ENCODE measurements at regions not wholly inside any gene's neighbourhood (a gene's known extent, or its start where the extent isn't known, plus 50 kb on each side); places are given as distances from the start of the nearest gene placed in this dataset.
A peak's percentile ranks its signal among the peaks of the same experiment; 100 is the strongest.

DNA sequence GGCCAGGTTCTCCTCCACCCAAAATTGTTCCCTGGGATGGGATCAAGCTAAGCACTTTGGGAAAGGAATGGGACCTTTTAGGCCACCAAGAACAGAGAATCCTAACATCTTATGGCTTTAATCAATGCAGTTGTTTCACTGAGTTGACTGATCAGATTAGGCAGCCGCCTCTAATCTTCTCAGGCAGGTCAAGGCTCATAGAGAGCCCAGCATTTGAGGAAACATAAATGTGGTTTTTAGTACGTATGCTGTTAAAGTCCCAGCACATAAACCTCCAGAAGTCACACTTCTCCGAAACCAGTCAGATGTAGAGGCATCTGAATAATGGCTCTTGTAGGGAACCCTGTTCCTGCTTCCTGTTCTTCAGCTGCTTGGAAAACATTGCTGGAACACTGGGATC, 99.5 kb upstream of the RMDN2 start:
- TF ChIP-seq, protein P1, sequence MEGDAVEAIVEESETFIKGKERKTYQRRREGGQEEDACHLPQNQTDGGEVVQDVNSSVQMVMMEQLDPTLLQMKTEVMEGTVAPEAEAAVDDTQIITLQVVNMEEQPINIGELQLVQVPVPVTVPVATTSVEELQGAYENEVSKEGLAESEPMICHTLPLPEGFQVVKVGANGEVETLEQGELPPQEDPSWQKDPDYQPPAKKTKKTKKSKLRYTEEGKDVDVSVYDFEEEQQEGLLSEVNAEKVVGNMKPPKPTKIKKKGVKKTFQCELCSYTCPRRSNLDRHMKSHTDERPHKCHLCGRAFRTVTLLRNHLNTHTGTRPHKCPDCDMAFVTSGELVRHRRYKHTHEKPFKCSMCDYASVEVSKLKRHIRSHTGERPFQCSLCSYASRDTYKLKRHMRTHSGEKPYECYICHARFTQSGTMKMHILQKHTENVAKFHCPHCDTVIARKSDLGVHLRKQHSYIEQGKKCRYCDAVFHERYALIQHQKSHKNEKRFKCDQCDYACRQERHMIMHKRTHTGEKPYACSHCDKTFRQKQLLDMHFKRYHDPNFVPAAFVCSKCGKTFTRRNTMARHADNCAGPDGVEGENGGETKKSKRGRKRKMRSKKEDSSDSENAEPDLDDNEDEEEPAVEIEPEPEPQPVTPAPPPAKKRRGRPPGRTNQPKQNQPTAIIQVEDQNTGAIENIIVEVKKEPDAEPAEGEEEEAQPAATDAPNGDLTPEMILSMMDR (IDR thresholded peaks at IDR 0.05): no peak
- TF ChIP-seq POLR2A (IDR thresholded peaks at IDR 0.05): no peak
- no peak for TF ChIP-seq EP300 (IDR thresholded peaks at IDR 0.05)
- WGBS, 3 donors: 89 to 96% (median 95%) methylated on average over 3 of the region's 3 CpGs
- intact Hi-C loops (cut with DNase I): loop anchor here in 1 of 4 donors (10.0 kb wide), 1 partner anchor 151 kb away; the partner anchor contains the start of gene CDC42EP3

DNA sequence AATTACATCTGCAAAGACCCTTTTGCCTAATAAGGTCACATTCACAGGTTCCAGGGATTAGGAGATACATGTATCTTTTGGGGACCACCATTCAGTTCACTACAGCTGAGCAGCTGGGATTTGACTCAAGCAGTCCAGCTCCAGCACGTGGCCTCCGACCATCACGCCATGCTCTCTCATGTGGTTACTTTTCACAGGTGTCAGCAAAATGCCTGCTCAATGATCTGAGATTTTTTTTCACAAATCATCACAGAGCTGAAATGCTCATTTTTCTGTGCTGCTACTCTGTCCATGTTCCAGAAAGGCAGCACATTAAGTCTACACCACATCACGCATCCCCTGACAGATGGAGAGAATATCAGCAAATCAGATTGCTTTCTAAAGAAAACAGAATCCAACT, 98.5 kb upstream of the RMDN2 start:
- Histone ChIP-seq H3K4me3 (no peak overlapping the region), H3K27me3 (no peaks in the 10 kb centered on the region), H3K36me3 (no peaks in the 10 kb centered on the region), H3K4me1 (ENCODE audit: insufficient read depth) (peaks cover 11% of the 10 kb centered on the region), H3K9me3 (no peaks in the 10 kb centered on the region), H3K27ac (no peak overlapping the region)
- intact Hi-C loops (cut with DNase I): loop anchor here in 1 of 4 donors (10.0 kb wide), 1 partner anchor 152 kb away; the partner anchor contains the start of gene CDC42EP3
- DNase-seq: no peak
- no peak for TF ChIP-seq POLR2A (IDR thresholded peaks at IDR 0.05)
- TF ChIP-seq EP300 (IDR thresholded peaks at IDR 0.05): no peak
- WGBS, 3 donors: 89 to 99% (median 97%) methylated on average over 4 of the region's 4 CpGs

More for the DNA sequence above, 99.5 kb upstream of the RMDN2 start:
- H3K36me3 ChIP-seq: no peaks in the 10 kb centered on the region
- H3K9me3 ChIP-seq: no peaks in the 10 kb centered on the region
- no peak overlapping the region for H3K27ac ChIP-seq
- no peak overlapping the region for H3K4me3 ChIP-seq
- no peak for DNase-seq
- H3K4me1 ChIP-seq (ENCODE audit: insufficient read depth): peaks cover 6% of the 10 kb centered on the region
- H3K27me3 ChIP-seq: no peaks in the 10 kb centered on the region

DNA sequence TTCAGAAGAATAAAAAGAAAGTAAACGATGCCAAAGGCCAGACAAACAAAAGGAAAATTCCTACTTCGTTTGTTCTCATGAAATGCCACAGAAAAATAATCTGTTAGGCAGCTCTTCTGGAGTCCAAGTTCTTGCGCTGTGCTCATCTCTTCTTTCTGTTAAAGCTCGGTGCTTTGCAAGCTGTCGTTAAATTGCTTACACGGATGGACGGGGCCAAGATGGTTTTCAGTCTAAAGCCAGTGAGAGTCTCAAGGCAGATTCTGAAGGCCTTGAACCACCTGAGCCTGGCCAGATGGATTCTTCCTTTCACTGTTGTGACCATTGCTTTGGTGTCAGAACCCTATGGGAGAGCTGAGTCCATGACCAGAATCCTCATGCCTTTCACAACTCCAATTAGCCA, 97.6 kb upstream of the RMDN2 start:
- H3K27me3 ChIP-seq: no peaks in the 10 kb centered on the region
- H3K4me3 ChIP-seq: no peak overlapping the region
- WGBS, 3 donors: 56 to 67% (median 59%) methylated on average over 7 of the region's 7 CpGs
- intact Hi-C loops (cut with DNase I): loop anchor here in 1 of 4 donors (10.0 kb wide), 1 partner anchor 153 kb away; the partner anchor contains the start of gene CDC42EP3
- DNase-seq: no peak
- H3K36me3 ChIP-seq: no peaks in the 10 kb centered on the region
- TF ChIP-seq, protein P1 (IDR thresholded peaks at IDR 0.05): no peak
- TF ChIP-seq EP300 (IDR thresholded peaks at IDR 0.05): no peak
- TF ChIP-seq POLR2A (IDR thresholded peaks at IDR 0.05): no peak
- H3K27ac ChIP-seq: no peak overlapping the region
- no peaks in the 10 kb centered on the region for H3K9me3 ChIP-seq
- peaks cover 11% of the 10 kb centered on the region for H3K4me1 ChIP-seq (ENCODE audit: insufficient read depth)

DNA sequence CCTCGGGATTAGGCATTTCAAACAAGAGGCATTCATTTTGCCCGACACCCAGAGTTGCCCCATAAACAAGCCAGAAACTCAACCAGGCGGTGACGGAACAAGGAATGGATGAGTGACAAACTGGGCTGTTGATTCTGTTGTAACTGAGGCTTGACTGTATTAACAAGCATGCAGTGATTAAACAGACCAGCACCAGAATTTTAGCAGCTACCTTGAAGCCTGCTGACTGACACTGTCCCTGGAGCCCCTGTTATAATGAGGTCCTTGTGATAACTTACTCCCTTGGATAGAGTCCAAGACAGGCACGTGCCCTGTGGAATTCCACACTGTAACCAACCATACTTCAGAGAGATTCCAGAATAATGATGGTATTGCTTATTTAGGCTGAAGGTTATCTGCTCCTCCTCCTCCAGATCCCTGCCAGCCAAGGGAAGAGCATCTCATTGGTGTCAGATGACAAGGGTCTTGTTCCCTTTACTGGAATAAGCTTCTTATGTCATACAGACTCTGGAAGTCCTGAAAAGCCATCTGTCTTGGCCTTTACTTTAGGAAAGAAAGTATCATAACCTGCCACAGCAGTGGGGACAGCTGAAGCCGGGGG, 97.1 kb upstream of the RMDN2 start:
- H3K4me3 ChIP-seq: no peak overlapping the region
- H3K4me1 ChIP-seq (ENCODE audit: insufficient read depth): peaks cover 11% of the 10 kb centered on the region
- H3K27ac ChIP-seq: no peak overlapping the region
- H3K36me3 ChIP-seq: no peaks in the 10 kb centered on the region
- TF ChIP-seq EP300 (IDR thresholded peaks at IDR 0.05) (no peak), POLR2A (IDR thresholded peaks at IDR 0.05) (no peak)
- TF ChIP-seq, protein P1 (IDR thresholded peaks at IDR 0.05): no peak
- no peaks in the 10 kb centered on the region for H3K27me3 ChIP-seq
- intact Hi-C loops (cut with DNase I): loop anchor here in 1 of 4 donors (10.0 kb wide), 1 partner anchor 153 kb away; the partner anchor contains the start of gene CDC42EP3
- whole genome bisulfite sequencing, 3 donors: 64 to 73% (median 64%) methylated on average over 6 of the region's 6 CpGs
- no peaks in the 10 kb centered on the region for H3K9me3 ChIP-seq
- no peak for DNase-seq

DNA sequence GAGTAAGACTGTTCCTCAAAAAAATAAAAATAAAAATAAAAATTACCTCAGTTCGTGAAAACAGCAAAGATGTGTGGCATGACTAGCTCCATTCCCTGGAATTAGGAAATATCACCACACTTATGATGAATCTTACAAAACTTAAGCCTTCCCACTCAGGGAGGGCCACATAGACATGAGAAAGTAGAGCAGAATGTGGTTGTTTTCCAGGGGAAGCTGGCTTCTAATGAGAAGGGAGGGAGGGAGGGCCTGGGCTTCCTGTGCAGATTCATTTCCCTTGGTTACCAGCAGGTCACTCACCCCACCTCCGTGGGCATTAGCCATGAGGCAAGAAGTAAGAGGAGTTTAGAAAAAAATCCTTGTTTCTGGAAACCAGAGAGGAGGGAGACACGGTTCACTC, 95.9 kb upstream of the RMDN2 start:
- Histone ChIP-seq H3K27ac (no peak overlapping the region), H3K27me3 (no peaks in the 10 kb centered on the region), H3K4me3 (no peak overlapping the region), H3K9me3 (no peaks in the 10 kb centered on the region), H3K36me3 (no peaks in the 10 kb centered on the region), H3K4me1 (ENCODE audit: insufficient read depth) (peaks cover 11% of the 10 kb centered on the region)
- peak in 3 of 5 donors; percentile 34 to 52 (median 36) for DNase-seq
- intact Hi-C loops (cut with DNase I): loop anchor here in 1 of 4 donors (10.0 kb wide), 1 partner anchor 154 kb away; the partner anchor contains the start of gene CDC42EP3
- TF ChIP-seq POLR2A (IDR thresholded peaks at IDR 0.05) (no peak), EP300 (IDR thresholded peaks at IDR 0.05) (no peak)
- TF ChIP-seq, protein P1 (IDR thresholded peaks at IDR 0.05): no peak
- 10 to 33% (median 30%) methylated on average over 3 of the region's 3 CpGs for WGBS, 3 donors

All from ovary (tissue), 7 donors.